Loucy (cell line): ENCODE measurements at regions not wholly inside any gene's neighbourhood (a gene's known extent, or its start where the extent isn't known, plus 50 kb on each side); places are given as distances from the start of the nearest gene placed in this dataset.

Source experiments
- H2AFZ ChIP-seq: fragments of 200-600 bp; sonication (generic); 2 replicates; pipeline ENCODE4 v1.6.0; 2016; ENCODE audit warnings: antibody characterized with exemption, mild to moderate bottlenecking, low read length, moderate library complexity
- H3F3A ChIP-seq: fragments of 200-600 bp; 2 replicates; pipeline ENCODE4 v1.6.0; 2016; ENCODE audit warnings: antibody characterized with exemption, low read depth, mild to moderate bottlenecking
- H3K27me3 ChIP-seq: fragments of 200-600 bp; sonication (generic); 2 replicates; pipeline ENCODE4 v1.6.1; 2014; ENCODE audit warnings: low read length, mild to moderate bottlenecking; ENCODE audit not compliant: insufficient read depth, poor library complexity, severe bottlenecking
- H3K36me3 ChIP-seq: fragments of 200-600 bp; sonication (generic); 2 replicates; pipeline ENCODE4 v1.6.1; 2016; ENCODE audit warnings: low read length; ENCODE audit not compliant: insufficient read depth
- H3K4me1 ChIP-seq: fragments of 200-600 bp; sonication (generic); 2 replicates; pipeline ENCODE4 v1.5.1; 2014; ENCODE audit warnings: low read length, mild to moderate bottlenecking; ENCODE audit not compliant: insufficient read depth, poor library complexity, severe bottlenecking
- H3K4me2 ChIP-seq: fragments of 200-600 bp; sonication (generic); 2 replicates; pipeline ENCODE4 v1.6.0; 2014; ENCODE audit warnings: antibody characterized with exemption, low read length, low read depth, mild to moderate bottlenecking; ENCODE audit not compliant: poor library complexity, severe bottlenecking
- H3K4me3 ChIP-seq: fragments of 200-600 bp; sonication (generic); 2 replicates; pipeline ENCODE4 v1.5.1; 2014; ENCODE audit warnings: low read length, mild to moderate bottlenecking, mixed read lengths; ENCODE audit not compliant: poor library complexity, severe bottlenecking
- H3K79me2 ChIP-seq: fragments of 200-600 bp; sonication (generic); 2 replicates; pipeline ENCODE4 v1.6.1; 2014; ENCODE audit warnings: low read length; ENCODE audit not compliant: insufficient read depth
- H3K9ac ChIP-seq: fragments of 200-600 bp; sonication (generic); 2 replicates; pipeline ENCODE4 v1.6.0; 2014; ENCODE audit warnings: mild to moderate bottlenecking, low read depth, low read length, moderate library complexity; ENCODE audit not compliant: poor library complexity, severe bottlenecking
- H3K9me2 ChIP-seq: fragments of 200-600 bp; sonication (generic); replicated peaks from 2 replicates; pipeline ENCODE4 v1.6.1; 2016; ENCODE audit warnings: low read depth, low read length, mixed read lengths
- H3K9me3 ChIP-seq: fragments of 200-600 bp; sonication (generic); 2 replicates; pipeline ENCODE4 v1.6.1; 2014; ENCODE audit warnings: mild to moderate bottlenecking, antibody characterized with exemption, low read length, low read depth; ENCODE audit not compliant: insufficient read depth
- H4K20me1 ChIP-seq: fragments of 200-600 bp; sonication (generic); 2 replicates; pipeline ENCODE4 v1.6.0; 2014; ENCODE audit warnings: antibody characterized with exemption, low read length, mild to moderate bottlenecking; ENCODE audit not compliant: insufficient read depth, poor library complexity, severe bottlenecking
- EZH2phosphoT487 ChIP-seq: fragments of 200-600 bp; IDR thresholded peaks from 2 replicates; pipeline ENCODE4 v1.6.1; 2018; ENCODE audit warnings: antibody characterized with exemption, mild to moderate bottlenecking, moderate library complexity, borderline replicate concordance
- TF ChIP-seq, protein P1 (sequence below): fragments of 200-600 bp; sonication (generic); conservative IDR thresholded peaks from 2 replicates; pipeline ENCODE4 v1.5.1; 2014; ENCODE audit warnings: mild to moderate bottlenecking, antibody characterized with exemption, low read length

DNA sequence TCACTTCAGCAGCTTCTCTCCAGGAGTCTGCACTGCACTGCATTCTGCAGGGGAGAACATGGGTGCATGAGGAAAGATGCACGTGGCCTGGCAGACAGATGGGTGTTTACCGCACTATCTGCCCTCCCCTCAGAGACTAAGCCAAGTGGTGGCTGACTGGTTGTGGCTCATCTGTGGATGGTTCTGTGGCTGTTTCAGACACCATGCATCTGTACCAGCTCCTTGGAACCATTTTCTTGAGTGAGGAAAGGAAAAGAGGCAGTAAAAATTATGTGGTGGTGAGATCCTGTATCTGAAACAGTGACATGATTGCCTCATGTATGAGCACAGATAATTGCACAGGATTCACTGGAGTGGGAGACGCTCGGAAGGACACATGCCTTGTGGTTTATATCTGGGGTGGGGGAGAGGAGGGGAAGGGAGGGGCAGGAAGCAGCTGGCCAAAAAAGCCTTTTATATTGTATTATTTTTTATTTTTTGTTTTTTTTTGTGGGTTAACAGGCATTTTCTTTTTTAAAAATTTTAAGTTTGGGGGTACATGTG, 161.7 kb downstream of the ERMARD start:
- H3K27me3 ChIP-seq = no peaks in the 10 kb centered on the region
- H3K9me2 ChIP-seq = no peaks in the 10 kb centered on the region
- H2AFZ ChIP-seq = no peak overlapping the region
- no peaks in the 10 kb centered on the region for H3K36me3 ChIP-seq
- H3K4me1 ChIP-seq = no peaks in the 10 kb centered on the region
- no peak overlapping the region for H3K4me2 ChIP-seq
- no peak overlapping the region for H3K9ac ChIP-seq
- H3K4me3 ChIP-seq = no peak overlapping the region
- peaks cover 28% of the 10 kb centered on the region; the same call in 1 of the 2 replicates for H3K9me3 ChIP-seq
- H4K20me1 ChIP-seq = no peaks in the 10 kb centered on the region
- H3F3A ChIP-seq = no peaks in the 10 kb centered on the region
- H3K79me2 ChIP-seq = no peaks in the 10 kb centered on the region
- TF ChIP-seq EZH2phosphoT487 = no peak
- TF ChIP-seq, protein P1, sequence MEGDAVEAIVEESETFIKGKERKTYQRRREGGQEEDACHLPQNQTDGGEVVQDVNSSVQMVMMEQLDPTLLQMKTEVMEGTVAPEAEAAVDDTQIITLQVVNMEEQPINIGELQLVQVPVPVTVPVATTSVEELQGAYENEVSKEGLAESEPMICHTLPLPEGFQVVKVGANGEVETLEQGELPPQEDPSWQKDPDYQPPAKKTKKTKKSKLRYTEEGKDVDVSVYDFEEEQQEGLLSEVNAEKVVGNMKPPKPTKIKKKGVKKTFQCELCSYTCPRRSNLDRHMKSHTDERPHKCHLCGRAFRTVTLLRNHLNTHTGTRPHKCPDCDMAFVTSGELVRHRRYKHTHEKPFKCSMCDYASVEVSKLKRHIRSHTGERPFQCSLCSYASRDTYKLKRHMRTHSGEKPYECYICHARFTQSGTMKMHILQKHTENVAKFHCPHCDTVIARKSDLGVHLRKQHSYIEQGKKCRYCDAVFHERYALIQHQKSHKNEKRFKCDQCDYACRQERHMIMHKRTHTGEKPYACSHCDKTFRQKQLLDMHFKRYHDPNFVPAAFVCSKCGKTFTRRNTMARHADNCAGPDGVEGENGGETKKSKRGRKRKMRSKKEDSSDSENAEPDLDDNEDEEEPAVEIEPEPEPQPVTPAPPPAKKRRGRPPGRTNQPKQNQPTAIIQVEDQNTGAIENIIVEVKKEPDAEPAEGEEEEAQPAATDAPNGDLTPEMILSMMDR = no peak

DNA sequence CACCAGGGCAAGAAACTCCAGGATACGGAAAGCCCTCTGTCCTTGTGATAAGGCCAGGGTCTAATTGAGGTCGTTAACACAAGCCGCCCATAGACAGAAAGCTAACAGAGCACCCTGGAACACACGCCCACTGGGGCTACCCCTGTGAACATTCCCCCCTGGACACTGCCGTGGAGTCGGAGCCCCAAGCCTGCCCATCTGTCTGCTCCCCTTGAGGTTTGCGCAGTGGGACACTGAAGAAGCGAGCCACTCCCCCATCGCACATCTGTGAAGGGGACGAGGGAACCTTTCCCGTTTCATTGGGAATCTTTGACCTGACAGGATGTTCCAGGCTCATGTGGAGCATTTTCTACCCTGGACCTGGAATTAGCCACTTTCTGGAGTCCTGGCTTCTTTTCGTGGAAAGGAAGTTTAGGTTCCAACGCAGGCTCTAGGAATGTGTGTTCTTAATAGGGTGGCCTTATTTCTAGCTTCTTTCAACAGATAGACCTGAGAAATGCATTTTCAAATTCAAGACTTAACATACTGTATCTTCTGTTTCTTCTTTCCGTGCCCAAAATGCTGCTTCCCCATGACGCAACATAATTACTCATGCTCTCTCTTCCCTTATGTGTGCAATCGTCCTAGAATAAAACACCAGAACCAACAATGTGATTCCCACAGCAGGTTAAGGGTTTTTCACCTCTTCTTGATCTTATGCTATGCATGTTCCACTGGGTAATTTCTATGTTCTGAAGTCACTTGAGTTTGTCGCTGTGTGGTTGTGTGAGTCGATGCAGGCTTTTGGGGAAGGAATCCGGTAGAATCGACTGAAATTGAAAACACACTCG, 161.1 kb downstream of the ERMARD start:
- no peaks in the 10 kb centered on the region for H4K20me1 ChIP-seq
- H3F3A ChIP-seq = no peaks in the 10 kb centered on the region
- no peaks in the 10 kb centered on the region for H3K36me3 ChIP-seq
- H3K9ac ChIP-seq = no peak overlapping the region
- peaks cover 22% of the 10 kb centered on the region; the same call in 1 of the 2 replicates for H3K9me3 ChIP-seq
- no peak overlapping the region for H2AFZ ChIP-seq
- no peaks in the 10 kb centered on the region for H3K4me1 ChIP-seq
- TF ChIP-seq EZH2phosphoT487 = no peak
- TF ChIP-seq, protein P1 = no peak
- no peaks in the 10 kb centered on the region for H3K9me2 ChIP-seq
- H3K79me2 ChIP-seq = no peaks in the 10 kb centered on the region
- H3K4me3 ChIP-seq = no peak overlapping the region
- H3K27me3 ChIP-seq = no peaks in the 10 kb centered on the region
- H3K4me2 ChIP-seq = no peak overlapping the region

DNA sequence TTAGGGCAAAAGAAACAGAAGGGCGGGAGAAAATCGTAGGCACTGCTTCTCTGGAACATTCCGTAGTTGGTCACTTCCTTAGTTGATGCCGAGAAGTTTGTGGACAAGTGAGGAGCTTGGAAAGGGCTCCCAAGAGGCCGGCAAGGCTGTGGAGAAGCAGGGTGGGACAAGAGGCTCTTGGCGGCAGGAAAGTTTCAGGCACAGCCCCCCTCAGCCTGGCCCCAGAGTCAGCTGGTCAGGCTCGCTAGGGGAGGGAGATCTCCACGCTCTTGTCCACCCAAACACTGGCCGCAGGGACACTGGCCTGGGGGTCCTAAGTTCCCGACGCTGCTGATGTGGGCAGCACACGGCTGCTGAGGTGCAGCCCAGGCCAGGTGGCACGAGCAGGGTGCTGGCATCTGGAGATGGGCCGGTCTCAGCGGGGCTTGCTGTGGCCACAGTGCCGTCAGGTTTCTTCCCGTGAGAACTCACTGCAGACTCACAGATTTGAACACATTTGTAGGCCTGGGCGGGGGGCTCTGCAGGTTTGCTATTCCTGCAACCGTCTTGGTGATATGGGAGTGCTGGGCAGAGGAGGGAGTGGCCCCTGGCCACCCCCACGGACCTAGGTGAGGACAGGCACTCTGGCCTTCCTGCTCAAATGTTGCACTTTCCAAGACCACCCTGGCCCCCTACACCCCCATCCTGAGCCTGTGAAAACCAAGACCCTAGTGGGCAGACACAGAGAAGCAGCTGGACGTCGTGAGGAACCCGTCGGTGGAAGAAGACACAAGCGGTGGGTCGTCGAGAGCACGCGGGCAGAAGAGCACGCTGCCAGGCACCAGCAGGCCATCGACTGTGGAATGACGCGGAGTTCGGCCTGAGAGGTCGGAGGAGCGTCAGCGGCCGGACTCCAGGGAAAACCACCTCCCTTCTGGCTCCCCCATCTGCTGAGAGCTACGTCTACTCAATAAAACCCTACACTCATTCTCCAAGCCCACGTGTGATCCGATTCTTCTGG, 160.1 kb downstream of the ERMARD start:
- Histone ChIP-seq H3K27me3 (no peaks in the 10 kb centered on the region), H3K9me3 (peaks cover 23% of the 10 kb centered on the region; the same call in 1 of the 2 replicates), H3K4me3 (no peak overlapping the region), H3K79me2 (no peaks in the 10 kb centered on the region), H3K4me1 (no peaks in the 10 kb centered on the region), H4K20me1 (no peaks in the 10 kb centered on the region), H3K4me2 (no peak overlapping the region), H3K36me3 (no peaks in the 10 kb centered on the region), H2AFZ (no peak overlapping the region), H3K9me2 (no peaks in the 10 kb centered on the region), H3F3A (no peaks in the 10 kb centered on the region), H3K9ac (no peak overlapping the region)
- TF ChIP-seq, protein P1 = no peak
- TF ChIP-seq EZH2phosphoT487 = no peak
